BLaER1 treated with 17β-estradiol and CSF1 and Interleukin-3, amounts not matched to agents 10 nM and 100 nM (cell line): ENCODE measurements at regions not wholly inside any gene's neighbourhood (a gene's known extent, or its start where the extent isn't known, plus 50 kb on each side); places are given as distances from the start of the nearest gene placed in this dataset.
"Not testable (repeated sequence)": the region's sequence is repeated elsewhere in the genome, so short reads cannot be mapped to it uniquely, and the experiment has no call there.

ENCODE experiments used
- H3K27ac ChIP-seq, 11 experiments: shearing (Covaris generic); formaldehyde crosslinking; 2 replicates each; pipeline ENCODE4 v1.8.1; 2022
- H3K27me3 ChIP-seq, 11 experiments: shearing (Covaris generic); formaldehyde crosslinking; 2 replicates each; pipeline ENCODE4 v1.8.1; 2022
- H3K36me3 ChIP-seq, 11 experiments: shearing (Covaris generic); formaldehyde crosslinking; 2 replicates each; pipeline ENCODE4 v1.8.1; 2022
- H3K4me1 ChIP-seq, 10 experiments: shearing (Covaris generic); formaldehyde crosslinking; 2 replicates each; pipeline ENCODE4 v1.8.1; 2022
- H3K4me2 ChIP-seq, 11 experiments: shearing (Covaris generic); formaldehyde crosslinking; 2 replicates each; pipeline ENCODE4 v1.8.1; 2022
- H3K4me3 ChIP-seq, 10 experiments: shearing (Covaris generic); formaldehyde crosslinking; 2 replicates each; pipeline ENCODE4 v1.8.1; 2022
- H3K9ac ChIP-seq, 11 experiments: shearing (Covaris generic); formaldehyde crosslinking; 2 replicates each; pipeline ENCODE4 v1.8.1; 2022
- H3K9me3 ChIP-seq, 11 experiments: shearing (Covaris generic); formaldehyde crosslinking; replicated peaks in 1 of 11; 2 replicates each; pipeline ENCODE4 v1.8.1; 2022
- H4K20me1 ChIP-seq, 11 experiments: shearing (Covaris generic); formaldehyde crosslinking; 2 replicates each; pipeline ENCODE4 v1.8.1; 2022
- Cebpa-rat ChIP-seq, 11 experiments: shearing (Covaris generic); IDR thresholded peaks; 2 replicates each; pipeline ENCODE4 v1.8.1; 2022

DNA sequence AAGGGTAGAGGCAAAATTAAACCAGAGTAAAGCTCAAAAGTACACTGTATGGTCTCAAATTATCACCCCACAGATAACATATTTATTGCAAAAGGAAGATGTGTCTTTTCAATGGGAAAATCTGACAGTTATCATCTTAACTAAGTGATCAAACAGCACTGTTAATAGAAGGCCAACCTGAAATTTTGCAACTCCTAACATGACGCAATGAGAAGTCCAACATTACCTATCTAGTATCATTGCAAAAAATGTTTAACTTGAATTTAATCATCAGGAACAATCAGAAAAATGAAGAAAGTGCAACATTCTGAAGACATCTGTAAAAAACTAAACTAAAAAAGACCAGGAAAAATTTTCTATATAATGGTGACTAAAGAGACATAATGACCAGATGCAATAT is 156.7 kb upstream of the POGK start:
- TF ChIP-seq Cebpa-rat (IDR thresholded peaks at IDR 0.05) = no peak
- Histone ChIP-seq H4K20me1 (no peaks in the 10 kb centered on the region), H3K4me2 (no peak overlapping the region), H3K4me1 (no peaks in the 10 kb centered on the region), H3K27ac (no peak overlapping the region), H3K36me3 (no peaks in the 10 kb centered on the region), H3K4me3 (no peak overlapping the region), H3K27me3 (no peaks in the 10 kb centered on the region), H3K9me3 (peaks cover 24 to 32% (median 29%) of the 10 kb centered on the region in 11 experiments; a peak in 21 of 22 replicates), H3K9ac (no peak overlapping the region)

DNA sequence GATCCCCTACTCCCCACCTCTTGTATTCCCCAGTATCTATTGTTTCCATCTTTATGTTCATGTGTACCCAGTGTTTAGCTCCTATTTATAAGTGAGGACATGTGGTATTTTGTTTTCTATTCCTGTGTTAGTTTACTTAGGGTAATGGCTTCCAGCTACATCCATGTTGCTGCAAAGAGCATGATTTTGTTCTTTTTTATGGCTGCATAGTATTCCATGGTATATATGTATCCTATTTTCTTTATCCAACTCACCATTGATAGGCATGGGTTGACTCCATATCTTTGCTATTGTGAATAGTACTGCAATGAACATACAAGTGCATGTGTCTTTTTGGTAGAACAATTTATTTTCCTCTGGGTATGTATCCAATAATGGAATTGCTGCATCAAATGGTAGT is 154.6 kb upstream of the POGK start:
- not testable (repeated sequence) for H3K4me2 ChIP-seq, H3K9ac ChIP-seq, H3K4me3 ChIP-seq, H3K27ac ChIP-seq, H3K27me3 ChIP-seq, H4K20me1 ChIP-seq, H3K36me3 ChIP-seq
- H3K9me3 ChIP-seq = peaks cover 27 to 37% (median 32%) of the 10 kb centered on the region in 11 experiments
- peaks cover 0 to 13% (median 1%) of the 10 kb centered on the region in 10 experiments; a peak in 7 of 20 replicates for H3K4me1 ChIP-seq

DNA sequence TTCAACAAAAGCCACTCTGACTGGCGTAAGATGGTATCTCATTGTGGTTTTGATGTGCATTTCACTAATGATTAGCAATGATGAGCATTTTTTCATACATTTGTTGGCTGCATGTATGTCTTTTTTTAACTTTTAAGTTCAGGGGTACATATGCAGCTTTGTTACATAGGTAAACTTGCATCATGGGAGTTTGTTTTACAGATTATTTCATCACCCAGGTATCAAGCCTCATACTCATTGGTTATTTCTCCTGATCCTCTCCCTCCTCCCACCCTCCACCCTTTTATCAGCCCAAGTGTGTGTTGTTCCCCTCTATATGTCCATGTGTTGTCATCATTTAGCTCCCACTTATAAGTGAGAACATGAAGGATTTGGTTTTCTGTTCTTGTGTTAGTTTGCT is 154.1 kb upstream of the POGK start:
- Histone ChIP-seq H3K36me3 (no peaks in the 10 kb centered on the region), H3K4me1 (peaks cover 0 to 18% (median 3%) of the 10 kb centered on the region in 10 experiments; a peak in 15 of 20 replicates), H3K4me2 (no peak overlapping the region), H3K9me3 (peaks cover 27 to 37% (median 32%) of the 10 kb centered on the region in 11 experiments), H3K9ac (no peak overlapping the region), H3K27ac (no peak overlapping the region), H3K27me3 (no peaks in the 10 kb centered on the region), H4K20me1 (no peaks in the 10 kb centered on the region), H3K4me3 (no peak overlapping the region)
- TF ChIP-seq Cebpa-rat (IDR thresholded peaks at IDR 0.05) = no peak

DNA sequence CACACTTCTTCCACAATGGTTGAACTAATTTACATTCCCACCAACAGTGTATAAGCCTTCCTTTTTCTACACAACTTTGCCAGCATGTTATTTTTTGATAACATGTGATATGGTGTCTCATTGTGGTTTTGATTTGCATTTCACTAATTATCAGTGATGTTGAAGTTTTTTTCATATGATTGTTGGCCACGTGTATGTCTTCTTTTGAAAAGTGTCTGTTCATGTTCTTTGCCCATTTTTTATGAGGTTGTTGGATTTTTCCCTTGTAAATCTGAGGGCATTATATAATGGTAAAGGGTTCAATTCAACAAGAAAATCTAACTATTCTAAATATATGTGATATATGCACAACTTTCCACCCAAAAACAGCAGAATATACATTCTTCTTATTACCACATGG is 153.4 kb upstream of the POGK start:
- not testable (repeated sequence) for H3K36me3 ChIP-seq, H3K4me2 ChIP-seq, H3K27ac ChIP-seq, H4K20me1 ChIP-seq, H3K9ac ChIP-seq, H3K27me3 ChIP-seq, H3K4me3 ChIP-seq
- Histone ChIP-seq H3K4me1 (peaks cover 0 to 25% (median 10%) of the 10 kb centered on the region in 10 experiments; a peak in 19 of 20 replicates), H3K9me3 (peaks cover 27 to 37% (median 32%) of the 10 kb centered on the region in 11 experiments)

- peak in 6 of 11 experiments; percentile 42 to 78 (median 54); a peak in 8 of 22 replicates for TF ChIP-seq Cebpa-rat (IDR thresholded peaks at IDR 0.05)
- H3K9ac ChIP-seq, H3K36me3 ChIP-seq, H3K27me3 ChIP-seq, H4K20me1 ChIP-seq, H3K4me3 ChIP-seq: not testable (repeated sequence)
- Histone ChIP-seq H3K4me2 (peak overlapping the region; percentile 3 to 66 (median 42); a peak in 18 of 22 replicates), H3K4me1 (peaks cover 9 to 34% (median 21%) of the 10 kb centered on the region in 10 experiments), H3K9me3 (peaks cover 17 to 27% (median 23%) of the 10 kb centered on the region in 11 experiments; a peak in 21 of 22 replicates), H3K27ac (peak overlapping the region in 8 of 11 experiments; percentile 52 to 74 (median 62); a peak in 15 of 22 replicates)
These were observed 148.7 kb upstream of the POGK start for GRCh38 chr1:166690596-166690995.

GRCh38 chr1:166691476-166691875 is 147.8 kb upstream of the POGK start:
- Histone ChIP-seq H3K36me3 (no peaks in the 10 kb centered on the region), H3K9ac (0 out of 22 replicates have a peak overlapping the region, but pooled peaks of 1 of the 11 experiments have one; percentile 10), H3K9me3 (peaks cover 8 to 18% (median 14%) of the 10 kb centered on the region in 11 experiments; a peak in 21 of 22 replicates), H3K27ac (peak overlapping the region in 8 of 11 experiments; percentile 43 to 74 (median 61); a peak in 16 of 22 replicates), H3K27me3 (no peaks in the 10 kb centered on the region), H4K20me1 (no peaks in the 10 kb centered on the region), H3K4me2 (peak overlapping the region; percentile 3 to 66 (median 49); a peak in 17 of 22 replicates), H3K4me3 (no peak overlapping the region), H3K4me1 (peaks cover 9 to 34% (median 21%) of the 10 kb centered on the region in 10 experiments)
- no peak; a peak in 1 of 22 replicates for TF ChIP-seq Cebpa-rat (IDR thresholded peaks at IDR 0.05)

- H3K9me3 ChIP-seq = peaks cover under 1 to 9% (median 6%) of the 10 kb centered on the region in 11 experiments; a peak in 19 of 22 replicates
- no peak for TF ChIP-seq Cebpa-rat (IDR thresholded peaks at IDR 0.05)
- H4K20me1 ChIP-seq = no peaks in the 10 kb centered on the region
- H3K4me1 ChIP-seq = peaks cover 9 to 34% (median 21%) of the 10 kb centered on the region in 10 experiments
- no peak overlapping the region for H3K9ac ChIP-seq
- H3K4me3 ChIP-seq = no peak overlapping the region
- no peaks in the 10 kb centered on the region for H3K27me3 ChIP-seq
- H3K4me2 ChIP-seq = no peak overlapping the region
- H3K27ac ChIP-seq = peak overlapping the region in 4 of 11 experiments; percentile 29 to 74 (median 62); a peak in 5 of 22 replicates
- H3K36me3 ChIP-seq = no peaks in the 10 kb centered on the region
These were observed 146.9 kb upstream of the POGK start for GRCh38 chr1:166692346-166692745.

- H3K4me1 ChIP-seq = peaks cover 9 to 34% (median 21%) of the 10 kb centered on the region in 10 experiments
- no peak overlapping the region for H3K9ac ChIP-seq
- H4K20me1 ChIP-seq = no peaks in the 10 kb centered on the region
- H3K4me3 ChIP-seq = no peak overlapping the region
- no peak for TF ChIP-seq Cebpa-rat (IDR thresholded peaks at IDR 0.05)
- H3K36me3 ChIP-seq = no peaks in the 10 kb centered on the region
- H3K27me3 ChIP-seq = no peaks in the 10 kb centered on the region
- H3K4me2 ChIP-seq = no peak overlapping the region
- H3K27ac ChIP-seq = no peak overlapping the region
- peaks cover 0 to under 1% (median 0%) of the 10 kb centered on the region in 11 experiments; a peak in 1 of 22 replicates for H3K9me3 ChIP-seq
These were observed 146.1 kb upstream of the POGK start for GRCh38 chr1:166693158-166693557.

- no peak overlapping the region for H3K9ac ChIP-seq
- H3K27me3 ChIP-seq = no peaks in the 10 kb centered on the region
- peaks cover 9 to 30% (median 21%) of the 10 kb centered on the region in 10 experiments for H3K4me1 ChIP-seq
- H3K9me3 ChIP-seq = no peaks in the 10 kb centered on the region
- H3K27ac ChIP-seq = no peak overlapping the region
- no peaks in the 10 kb centered on the region for H4K20me1 ChIP-seq
- no peak overlapping the region for H3K4me2 ChIP-seq
- no peaks in the 10 kb centered on the region for H3K36me3 ChIP-seq
- TF ChIP-seq Cebpa-rat (IDR thresholded peaks at IDR 0.05) = no peak
- H3K4me3 ChIP-seq = no peak overlapping the region
These were observed 145.5 kb upstream of the POGK start for GRCh38 chr1:166693673-166694297.

DNA sequence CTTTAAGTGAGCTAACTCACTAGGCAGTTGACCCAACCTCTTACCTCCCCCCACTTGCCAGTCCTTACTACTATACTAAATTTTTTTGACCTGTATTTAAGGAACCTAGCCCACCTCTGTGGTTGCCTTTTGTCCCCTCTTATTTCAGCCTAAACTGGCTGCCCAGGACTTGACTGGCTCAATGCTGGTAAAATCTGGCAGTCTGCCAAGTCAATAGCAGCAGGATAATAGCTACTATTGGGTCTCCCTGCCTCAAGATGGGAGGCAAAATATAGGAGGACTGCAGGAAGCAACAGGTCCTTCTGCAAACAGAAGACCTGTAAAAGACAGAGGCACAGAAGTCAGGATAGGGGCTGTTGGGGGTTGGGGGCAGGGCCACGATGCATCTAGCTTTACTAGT is 144.2 kb upstream of the POGK start:
- peaks cover 9 to 20% (median 16%) of the 10 kb centered on the region in 10 experiments for H3K4me1 ChIP-seq
- H3K9me3 ChIP-seq = no peaks in the 10 kb centered on the region
- H3K4me2 ChIP-seq = no peak overlapping the region
- H4K20me1 ChIP-seq = no peaks in the 10 kb centered on the region
- H3K36me3 ChIP-seq = no peaks in the 10 kb centered on the region
- TF ChIP-seq Cebpa-rat (IDR thresholded peaks at IDR 0.05) = no peak
- no peak overlapping the region for H3K27ac ChIP-seq
- H3K27me3 ChIP-seq = no peaks in the 10 kb centered on the region
- no peak overlapping the region for H3K9ac ChIP-seq
- no peak overlapping the region for H3K4me3 ChIP-seq

- H3K27ac ChIP-seq, H4K20me1 ChIP-seq, H3K9ac ChIP-seq, H3K4me2 ChIP-seq, H3K36me3 ChIP-seq, H3K27me3 ChIP-seq, H3K9me3 ChIP-seq, H3K4me3 ChIP-seq: not testable (repeated sequence)
- peaks cover 8 to 14% (median 9%) of the 10 kb centered on the region in 10 experiments for H3K4me1 ChIP-seq
These were observed 143.4 kb upstream of the POGK start for GRCh38 chr1:166695834-166696233.
